Loucy (cell line): ENCODE measurements at regions not wholly inside any gene's neighbourhood (a gene's known extent, or its start where the extent isn't known, plus 50 kb on each side); places are given as distances from the start of the nearest gene placed in this dataset.

Source experiments
- CTCF ChIP-seq: fragments of 200-600 bp; sonication (generic); conservative IDR thresholded peaks from 2 replicates; pipeline ENCODE4 v1.5.1; 2014; ENCODE audit warnings: mild to moderate bottlenecking, antibody characterized with exemption, low read length
- EZH2phosphoT487 ChIP-seq: fragments of 200-600 bp; IDR thresholded peaks from 2 replicates; pipeline ENCODE4 v1.6.1; 2018; ENCODE audit warnings: antibody characterized with exemption, mild to moderate bottlenecking, moderate library complexity, borderline replicate concordance

- no peak for TF ChIP-seq EZH2phosphoT487
- TF ChIP-seq CTCF, result no peak
Observed at GRCh38 chr3:28978092-28978491, 302.8 kb upstream of the RBMS3 start.
